ENCODE measurements at regions not wholly inside any gene's neighbourhood (a gene's known extent, or its start where the extent isn't known, plus 50 kb on each side); places are given as distances from the start of the nearest gene placed in this dataset.

GRCh38 chr9:129484352-129485000 is 136.4 kb downstream of the C9orf50 start (continued):
- no peak for TF ChIP-seq CTCF (conservative IDR thresholded peaks at IDR 0.05; ENCODE audit: low read depth, low read length)
